ENCODE measurements at regions not wholly inside any gene's neighbourhood (a gene's known extent, or its start where the extent isn't known, plus 50 kb on each side); places are given as distances from the start of the nearest gene placed in this dataset.

DNA sequence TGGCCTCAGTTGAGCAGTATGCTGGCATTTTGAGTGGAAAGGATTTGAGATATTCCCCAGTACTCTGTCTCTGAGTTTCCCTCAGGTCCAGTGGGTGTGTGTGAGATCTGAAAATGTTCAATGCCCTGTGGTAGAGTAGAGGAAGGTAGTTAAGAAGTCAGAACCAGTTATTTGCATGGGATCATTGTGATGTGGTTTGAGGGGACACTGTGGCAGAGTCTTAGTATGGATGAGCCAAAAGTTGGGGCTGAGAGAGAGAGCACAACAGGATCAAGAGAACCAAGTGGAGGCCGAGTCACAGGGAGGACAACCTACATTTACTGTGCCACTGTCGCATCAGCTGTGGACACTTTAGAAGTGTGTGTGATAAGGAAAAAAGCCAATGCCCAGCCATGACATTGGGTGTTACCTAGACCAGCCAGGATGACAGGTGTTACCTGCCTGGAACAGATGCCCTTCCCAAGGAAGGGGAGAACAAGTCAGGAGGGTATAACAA is 128.9 kb upstream of the IL12B start:
- TF ChIP-seq CTCF (IDR thresholded peaks at IDR 0.05) (no peak), POLR2AphosphoS5 (IDR thresholded peaks at IDR 0.05) (no peak)

Measured in breast epithelium (tissue), 3 donors.